ENCODE measurements at regions not wholly inside any gene's neighbourhood (a gene's known extent, or its start where the extent isn't known, plus 50 kb on each side); places are given as distances from the start of the nearest gene placed in this dataset.
"Not testable (repeated sequence)": the region's sequence is repeated elsewhere in the genome, so short reads cannot be mapped to it uniquely, and the experiment has no call there.

DNA sequence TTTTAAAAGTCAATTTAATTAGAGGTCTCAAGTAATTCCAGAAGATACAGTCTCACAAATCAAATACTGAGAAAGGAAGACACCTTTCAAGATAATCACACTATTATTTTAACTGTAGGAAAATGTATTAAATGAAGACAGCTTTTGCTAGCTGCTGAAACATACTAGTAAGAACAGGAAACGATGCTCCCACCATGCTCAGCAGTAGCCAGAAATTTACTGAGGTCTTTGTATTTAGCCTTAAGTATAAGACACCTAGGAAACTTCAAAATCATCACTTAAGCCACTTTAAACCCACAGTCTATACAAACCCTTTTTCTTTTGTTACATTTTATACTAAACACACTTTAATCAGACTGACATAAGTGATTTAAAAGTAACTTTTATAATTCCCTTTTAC, 72.7 kb upstream of the NPIPB12 start:
- not testable (repeated sequence) for DNase-seq (ENCODE audit: low read depth)

DNA sequence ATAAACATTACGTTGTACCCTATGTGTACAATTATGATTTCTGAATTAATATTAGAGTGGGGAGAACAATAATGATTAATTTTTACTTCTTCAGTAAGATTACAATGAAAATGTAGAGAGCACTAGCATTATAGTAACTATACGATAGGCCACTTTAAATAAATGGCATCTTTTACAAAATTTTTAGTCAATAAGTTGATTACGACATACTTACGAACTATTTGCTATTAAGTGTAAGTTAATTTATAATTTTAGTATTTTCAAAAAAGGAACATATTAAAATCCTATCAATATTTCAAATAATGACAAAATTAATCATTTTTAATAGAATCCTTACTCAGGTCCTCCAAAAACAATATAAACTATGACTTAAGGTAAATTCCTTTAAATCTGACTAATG, 75.6 kb upstream of the NPIPB12 start:
- DNase-seq (ENCODE audit: low read depth), result not testable (repeated sequence)

DNA sequence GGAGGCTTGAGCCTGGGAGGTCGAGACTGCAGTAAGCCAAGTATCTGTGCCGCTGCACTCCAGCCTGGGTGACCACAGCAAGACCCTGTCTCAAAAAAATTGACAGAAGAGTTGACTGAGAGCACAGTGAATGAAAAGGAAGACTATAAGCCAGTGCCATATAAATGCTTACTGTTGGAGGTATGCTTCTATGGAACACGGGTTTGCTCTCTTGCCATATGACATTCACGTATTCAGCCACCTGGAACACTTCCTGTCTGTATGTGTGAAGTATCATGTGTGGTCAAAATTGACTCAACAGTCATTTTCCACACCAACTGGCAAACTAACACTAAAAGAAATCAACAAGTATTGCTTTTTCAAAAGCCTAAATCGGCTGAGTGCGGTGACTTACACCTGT, 71.1 kb upstream of the SPN start:
- not testable (repeated sequence) for DNase-seq (ENCODE audit: low read depth)

DNA sequence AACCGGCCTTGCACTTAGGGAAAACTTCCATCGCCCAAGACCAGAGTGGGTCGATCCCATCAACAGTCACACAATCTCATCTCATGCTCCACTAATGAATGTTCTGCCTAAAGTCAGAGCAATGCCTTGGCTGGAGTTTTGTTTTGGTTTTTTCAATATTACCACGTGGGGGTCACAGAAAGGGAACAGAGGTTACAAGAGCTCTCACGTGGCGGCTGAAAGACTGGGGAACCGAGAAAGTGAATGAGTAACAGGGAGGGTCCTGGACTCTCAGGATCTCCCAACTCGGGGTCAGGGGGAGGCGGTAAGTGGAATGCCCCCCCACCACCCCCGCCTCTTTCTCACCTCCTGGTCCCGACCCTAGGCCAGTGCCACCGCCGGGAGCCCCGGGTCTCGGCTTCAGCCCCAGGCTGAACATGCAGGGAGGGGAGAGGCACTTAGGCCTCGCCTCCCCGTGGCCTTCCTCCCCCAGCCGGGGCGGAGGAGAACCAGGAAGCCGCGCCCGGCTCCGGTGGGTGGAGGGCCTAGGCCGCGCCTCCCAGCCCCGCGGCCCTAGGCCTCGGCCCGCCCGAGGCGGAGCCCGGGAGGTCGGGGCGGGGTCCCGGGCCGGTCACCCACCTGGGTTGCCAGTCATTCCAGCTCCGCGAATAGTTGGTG, 68.7 kb upstream of the SPN start:
- not testable (repeated sequence) for DNase-seq (ENCODE audit: low read depth)

DNA sequence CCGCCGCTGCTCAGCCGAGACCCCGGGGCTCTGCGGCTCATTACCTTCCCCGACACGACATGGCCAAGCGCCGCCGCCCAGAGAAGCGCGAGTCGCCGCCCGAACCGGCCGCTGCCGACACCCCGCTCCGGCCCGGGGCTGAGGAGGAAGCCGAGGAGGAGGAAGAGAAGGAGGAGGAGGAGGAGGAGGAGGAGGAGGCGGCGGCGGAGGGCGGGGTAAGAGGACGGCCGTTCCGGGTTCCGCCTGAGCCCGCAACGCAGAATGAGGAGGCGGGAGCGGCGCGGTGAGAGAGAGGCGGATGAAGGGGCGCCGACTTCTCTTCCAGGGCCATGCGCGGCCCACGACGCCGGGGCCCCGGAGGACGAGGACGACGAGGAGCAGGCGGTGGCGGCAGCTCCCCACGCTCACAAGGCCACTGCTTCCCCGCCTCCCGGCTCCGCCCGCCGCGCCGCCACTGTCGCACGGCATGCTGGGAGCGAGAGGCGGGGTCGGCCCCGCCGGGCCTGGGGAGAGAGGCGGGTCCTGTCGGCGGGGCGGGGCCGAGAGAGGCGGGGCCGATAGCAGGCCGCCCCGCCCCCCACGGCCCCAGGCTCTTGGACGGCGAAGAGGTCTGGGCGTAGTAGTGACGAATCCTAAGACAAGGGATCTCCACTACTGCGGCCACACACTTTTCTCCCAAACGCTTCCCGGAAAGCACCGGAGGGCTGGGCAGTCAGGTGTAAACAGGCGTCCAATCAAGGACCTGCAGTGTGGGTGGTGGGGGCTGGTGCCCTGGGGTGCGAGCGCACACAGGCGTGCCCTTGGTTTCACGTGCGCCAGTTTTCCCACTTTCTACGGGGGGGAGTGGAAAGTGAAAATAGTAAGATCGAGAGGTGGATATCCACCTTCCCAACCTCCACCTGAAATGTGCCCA, 67.9 kb upstream of the SPN start:
- peak; percentile 86 for DNase-seq (ENCODE audit: low read depth)

DNA sequence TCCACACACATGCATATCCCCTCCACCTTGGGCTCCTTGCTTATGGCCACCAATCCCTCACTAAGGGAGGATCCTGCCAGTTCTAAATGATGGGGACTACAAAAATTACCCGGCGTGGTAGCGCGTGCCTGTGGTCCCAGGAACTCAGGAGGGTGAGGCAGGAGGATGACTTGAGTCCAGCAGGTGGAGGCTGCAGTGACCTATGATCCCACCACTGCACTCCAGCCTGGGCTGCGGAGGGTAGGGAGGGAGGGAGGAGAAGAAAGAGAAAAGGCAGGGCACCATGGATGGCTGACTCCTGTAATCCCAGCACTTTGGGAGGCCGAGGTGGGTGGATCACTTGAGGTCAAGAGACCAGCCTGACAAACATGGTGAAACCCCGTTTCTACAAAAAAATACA, 66.0 kb upstream of the SPN start:
- DNase-seq (ENCODE audit: low read depth), result not testable (repeated sequence)

DNA sequence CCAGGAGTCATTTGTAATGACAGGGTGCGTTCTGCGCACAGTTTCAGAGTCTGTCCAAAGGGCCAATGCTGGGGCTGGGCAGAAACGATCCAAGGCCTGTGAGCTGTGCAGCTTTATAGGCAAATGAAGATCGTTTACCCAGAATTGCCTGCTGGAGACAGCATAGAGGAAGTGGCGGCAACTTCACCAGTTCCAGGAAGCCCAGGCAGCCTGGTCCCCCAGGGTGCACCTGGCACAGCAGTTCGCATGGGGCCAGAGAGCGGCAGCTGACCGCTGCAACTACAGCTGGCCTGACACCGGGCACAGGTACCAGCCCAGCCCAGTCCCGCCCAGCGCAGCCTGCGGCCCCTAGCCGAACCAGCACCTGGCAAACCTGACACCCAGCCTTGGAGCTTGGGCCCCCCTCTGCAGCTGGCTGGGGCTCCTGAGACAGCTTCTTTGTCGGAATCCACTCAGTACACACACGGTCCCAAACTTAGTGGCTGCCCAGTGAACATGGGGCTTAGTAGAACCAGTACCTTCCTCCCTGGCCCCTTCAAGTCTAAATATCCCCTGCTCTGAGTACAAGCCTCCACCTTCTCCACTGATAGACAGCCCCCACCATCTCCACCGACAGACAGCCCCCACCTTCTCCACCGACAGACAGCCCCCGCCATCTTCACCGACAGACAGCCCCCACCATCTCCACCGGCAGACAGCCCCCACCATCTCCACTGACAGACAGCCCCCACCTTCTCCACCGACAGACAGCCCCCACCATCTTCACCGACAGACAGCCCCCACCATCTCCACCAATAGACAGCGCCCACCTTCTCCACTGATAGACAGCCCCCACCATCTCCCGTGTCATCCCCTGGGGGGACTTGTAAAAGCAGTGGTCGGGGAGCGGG, 62.7 kb upstream of the SPN start:
- not testable (repeated sequence) for DNase-seq (ENCODE audit: low read depth)

DNA sequence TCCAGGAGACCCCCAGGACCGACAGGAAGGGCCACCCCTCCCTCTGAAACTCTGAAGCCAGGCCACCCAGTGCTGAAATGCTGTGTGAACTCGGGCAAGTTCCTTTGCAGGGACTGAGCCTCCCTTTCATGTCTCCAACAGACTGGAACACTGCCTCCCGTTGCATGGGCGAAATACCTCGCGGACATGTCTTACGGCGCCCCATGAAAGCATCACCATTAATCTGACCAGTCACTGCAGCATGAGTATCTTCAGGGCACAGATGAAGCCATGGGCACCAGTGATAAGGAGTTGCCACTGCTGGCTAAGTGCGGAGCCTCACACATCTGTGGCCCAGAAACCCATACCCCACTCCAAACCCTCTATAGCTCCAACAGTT, 60.8 kb upstream of the SPN start:
- DNase-seq (ENCODE audit: low read depth), result not testable (repeated sequence)

DNA sequence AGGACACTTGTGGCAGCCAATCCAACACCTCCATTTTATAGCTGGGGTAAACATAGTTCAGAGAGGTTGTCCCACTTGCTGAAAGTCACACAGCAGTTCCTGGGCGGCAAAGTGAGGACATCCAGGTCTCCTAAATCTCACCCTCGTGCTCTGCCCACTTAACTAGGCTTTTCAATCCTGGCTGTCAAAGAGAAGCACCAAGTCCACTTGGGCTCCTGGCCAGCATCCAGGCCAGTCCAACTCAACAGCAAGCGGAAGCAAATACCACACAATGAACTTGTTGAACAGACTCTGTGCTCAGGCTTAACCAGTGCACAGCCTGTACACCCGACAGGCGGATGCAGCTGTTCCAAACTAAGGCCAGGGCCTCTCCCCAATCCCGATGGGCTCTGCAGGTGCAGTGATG, 60.4 kb upstream of the SPN start:
- not testable (repeated sequence) for DNase-seq (ENCODE audit: low read depth)

DNA sequence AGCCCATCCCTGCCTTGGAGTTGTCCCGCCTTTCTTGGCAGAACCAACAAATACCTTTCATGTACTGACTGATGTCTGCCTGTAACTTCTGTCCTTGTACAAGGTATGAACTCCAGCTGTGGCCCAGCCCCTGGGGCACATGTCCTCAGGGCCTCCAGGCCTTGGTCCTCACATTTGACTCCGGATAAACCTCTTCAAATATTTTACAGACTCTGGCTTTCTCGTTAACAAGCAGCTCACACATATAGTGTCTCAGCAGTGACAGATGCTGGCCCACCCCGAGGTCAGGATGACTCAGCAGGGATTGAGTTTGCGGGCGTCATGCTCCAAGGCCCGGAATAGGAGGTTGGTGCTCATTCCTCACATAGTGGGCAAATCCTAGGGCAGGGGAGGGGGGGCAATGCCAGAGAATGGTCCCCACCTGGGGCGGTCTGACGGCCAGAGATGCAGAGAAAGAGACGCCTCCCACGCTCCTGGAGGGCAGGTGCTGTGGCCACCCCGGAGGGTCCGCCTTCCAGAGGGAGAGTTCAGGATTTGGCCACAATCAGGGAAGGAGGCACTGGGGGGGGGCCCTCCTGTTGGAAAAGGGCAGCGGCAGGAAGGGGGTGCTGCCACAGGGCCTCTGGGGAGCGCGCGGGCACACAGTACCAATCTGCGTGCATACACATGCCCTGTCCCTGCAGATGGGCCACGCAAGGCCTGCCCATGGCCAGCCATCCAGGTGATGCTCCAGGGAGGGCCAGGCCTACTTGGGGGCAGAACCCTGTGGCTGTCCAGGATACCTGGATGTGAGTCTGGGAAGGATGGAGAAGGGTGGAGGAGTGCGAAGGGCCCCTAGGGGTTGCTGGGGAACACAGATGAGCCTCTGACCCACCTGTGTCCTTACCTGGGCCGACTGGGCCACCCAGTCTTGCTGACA, 58.2 kb upstream of the SPN start:
- DNase-seq (ENCODE audit: low read depth), result not testable (repeated sequence)

DNA sequence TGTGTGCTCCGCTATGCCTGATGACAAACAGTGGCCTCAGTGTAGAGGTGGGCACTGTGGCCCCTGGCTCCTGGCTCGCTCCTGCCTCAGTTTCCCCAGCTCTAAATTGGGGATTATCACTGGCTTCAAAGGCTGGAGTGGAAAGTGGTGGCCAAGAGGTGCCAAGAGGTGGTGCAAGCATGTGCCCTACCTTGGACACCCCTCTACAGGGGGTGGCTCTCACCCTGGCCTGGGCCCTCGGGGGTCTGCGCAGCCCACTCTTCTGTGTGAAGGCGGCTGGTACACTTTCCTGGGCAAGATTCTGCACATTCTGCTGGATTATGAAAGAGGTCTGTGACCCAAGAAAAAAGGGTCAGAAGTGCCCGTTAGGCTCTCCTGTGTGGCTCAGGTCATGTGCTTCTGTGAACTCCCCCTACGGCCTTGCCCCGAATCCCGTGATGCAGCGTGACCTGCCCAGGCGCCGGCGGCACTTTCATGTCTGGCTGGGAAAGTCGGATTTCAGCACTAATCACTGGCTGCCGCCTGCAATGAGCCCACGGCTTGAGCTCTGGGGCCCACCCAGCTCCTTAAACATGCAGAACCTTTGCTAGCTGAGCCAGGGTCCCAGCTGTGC, 57.3 kb upstream of the SPN start:
- not testable (repeated sequence) for DNase-seq (ENCODE audit: low read depth)

DNA sequence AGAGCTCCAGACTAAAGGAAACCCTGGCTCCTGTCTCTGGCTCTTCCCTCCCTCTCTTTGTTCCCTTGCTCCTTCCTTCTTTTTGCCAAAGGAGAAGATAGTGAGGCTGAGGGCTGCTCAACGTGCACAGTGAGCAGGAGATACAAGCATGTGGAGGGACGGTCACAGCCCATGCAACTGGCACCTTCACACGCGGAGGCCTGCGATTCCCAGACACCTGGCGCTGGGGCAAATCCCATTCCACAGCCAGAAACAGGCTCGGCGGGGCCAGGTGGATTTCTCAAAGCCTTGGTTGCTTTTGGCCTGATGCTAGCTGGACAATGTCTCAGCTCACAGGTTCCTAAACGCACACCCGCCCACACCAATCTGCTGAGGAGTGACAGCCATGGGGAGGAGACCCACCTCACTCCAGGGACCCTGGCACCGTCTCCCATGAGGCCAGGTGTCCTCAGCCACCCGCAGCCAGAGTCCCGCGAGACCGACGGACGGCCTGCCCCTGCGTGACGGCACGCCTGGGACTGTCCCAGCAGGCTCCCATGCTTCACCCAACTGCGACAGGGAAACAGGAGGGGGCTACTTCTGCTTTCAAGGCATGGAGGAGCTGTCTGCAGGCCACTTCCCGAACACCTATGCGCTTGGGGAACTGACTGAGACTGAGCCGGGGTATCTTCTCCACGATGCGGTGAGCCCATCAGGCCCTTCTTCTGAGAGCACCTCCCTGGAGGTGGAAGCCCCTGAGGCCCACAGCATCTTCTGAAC, 56.2 kb upstream of the SPN start:
- DNase-seq (ENCODE audit: low read depth), result not testable (repeated sequence)

DNA sequence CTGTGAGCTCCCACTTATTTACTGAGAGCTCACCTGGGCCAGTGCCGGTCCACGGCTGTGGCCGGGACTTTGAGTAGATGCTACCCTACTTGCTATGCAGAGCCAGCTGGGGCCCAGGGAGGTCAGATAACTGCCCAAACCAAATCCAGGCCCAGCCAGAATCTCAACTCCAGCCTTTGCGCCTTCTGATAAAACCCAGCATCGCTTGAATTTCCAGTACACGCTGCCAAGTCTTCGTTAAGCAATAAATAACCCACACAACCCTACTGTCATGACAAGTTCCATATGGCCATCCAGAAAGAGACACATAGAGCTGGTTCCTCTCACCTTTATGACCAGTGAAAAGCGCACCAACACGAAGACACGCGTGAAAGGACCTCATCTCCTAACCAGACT, 55.6 kb upstream of the SPN start:
- DNase-seq (ENCODE audit: low read depth), result not testable (repeated sequence)

DNA sequence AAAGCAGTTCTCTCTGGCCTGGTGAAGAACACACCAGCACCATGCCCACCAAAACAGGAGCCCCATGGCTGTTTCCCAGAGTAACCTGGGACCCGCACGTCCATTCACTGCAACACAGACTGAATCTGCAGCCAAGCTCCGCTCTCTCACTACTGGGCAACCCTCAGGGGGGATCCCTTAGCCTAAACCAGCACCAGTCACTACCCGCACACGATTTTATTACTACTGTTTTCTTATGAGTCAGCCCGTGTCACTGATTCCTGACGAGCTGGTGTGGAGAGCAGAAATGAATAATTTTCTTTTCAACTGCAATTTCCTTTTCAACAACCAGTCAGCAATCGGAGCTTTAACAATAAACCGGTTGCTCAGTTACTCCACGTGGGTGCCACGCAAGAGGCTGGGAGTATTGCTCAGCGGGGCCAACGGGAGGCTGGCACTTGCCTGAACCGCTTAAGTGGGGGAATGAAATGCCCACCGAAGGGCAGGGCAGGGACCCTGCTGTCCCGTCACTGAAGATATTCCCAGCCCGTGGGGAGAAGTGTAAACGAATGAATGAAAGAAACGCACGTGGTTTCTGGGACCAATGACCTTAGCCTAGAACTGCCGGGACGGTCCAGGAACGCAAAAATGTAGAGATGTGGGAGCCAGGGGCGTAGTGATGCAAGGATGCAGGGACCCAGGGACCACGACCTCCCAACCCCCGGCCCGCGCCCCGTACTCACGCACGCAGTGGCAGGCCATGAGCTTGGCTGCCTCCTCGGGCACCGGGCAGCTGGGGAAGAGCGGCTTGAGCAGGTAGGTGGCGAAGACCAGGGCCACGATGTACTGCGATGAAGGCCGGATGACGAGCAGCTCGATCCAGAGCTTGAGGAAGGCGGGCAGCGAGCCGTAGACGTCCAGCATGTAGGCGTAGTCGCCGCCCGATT, 50.4 kb upstream of the SPN start:
- not testable (repeated sequence) for DNase-seq (ENCODE audit: low read depth)
